NCI-H1092 (cell line): ENCODE measurements at regions not wholly inside any gene's neighbourhood (a gene's known extent, or its start where the extent isn't known, plus 50 kb on each side); places are given as distances from the start of the nearest gene placed in this dataset.
"Not testable (repeated sequence)": the region's sequence is repeated elsewhere in the genome, so short reads cannot be mapped to it uniquely, and the experiment has no call there.

Experiments used
- DNase-seq: peaks from one replicate; lab custom pipeline; 2025; lab: John Stamatoyannopoulos, UW

GRCh38 chr3:162640208-162640607, 1143.6 kb downstream of the OTOL1 start:
- not testable (repeated sequence) for DNase-seq

- DNase-seq = no peak
Observed at GRCh38 chr3:162641317-162641716, 1144.7 kb downstream of the OTOL1 start.

GRCh38 chr3:162641907-162642306, 1145.3 kb downstream of the OTOL1 start:
- DNase-seq = no peak

GRCh38 chr3:162643245-162643644, 1146.6 kb downstream of the OTOL1 start:
- no peak for DNase-seq

- no peak for DNase-seq
Observed at GRCh38 chr3:162647321-162647720, 1150.7 kb downstream of the OTOL1 start.

GRCh38 chr3:162658003-162658402, 1161.4 kb downstream of the OTOL1 start:
- DNase-seq = no peak

- no peak for DNase-seq
Observed at GRCh38 chr3:162665684-162666391, 1169.2 kb downstream of the OTOL1 start.

GRCh38 chr3:162666835-162667234, 1170.2 kb downstream of the OTOL1 start:
- DNase-seq = no peak

- DNase-seq = no peak
Observed at GRCh38 chr3:162670181-162670580, 1173.6 kb downstream of the OTOL1 start.

- no peak for DNase-seq
Observed at GRCh38 chr3:162677475-162677874, 1180.9 kb downstream of the OTOL1 start.

- DNase-seq = no peak
Observed at GRCh38 chr3:162678941-162679340, 1182.3 kb downstream of the OTOL1 start.

GRCh38 chr3:162684260-162684659, 1187.7 kb downstream of the OTOL1 start:
- DNase-seq = no peak

- DNase-seq = no peak
Observed at GRCh38 chr3:162699291-162699690, 1202.7 kb downstream of the OTOL1 start.

GRCh38 chr3:162701211-162701610, 1204.6 kb downstream of the OTOL1 start:
- no peak for DNase-seq

GRCh38 chr3:162702768-162703385, 1206.3 kb downstream of the OTOL1 start:
- DNase-seq = no peak

GRCh38 chr3:162704238-162704637, 1207.6 kb downstream of the OTOL1 start:
- DNase-seq = no peak

- no peak for DNase-seq
Observed at GRCh38 chr3:162704799-162705385, 1208.3 kb downstream of the OTOL1 start.

- DNase-seq = not testable (repeated sequence)
Observed at GRCh38 chr3:162708394-162708793, 1211.8 kb downstream of the OTOL1 start.

- DNase-seq = not testable (repeated sequence)
Observed at GRCh38 chr3:162708942-162709706, 1212.5 kb downstream of the OTOL1 start.

GRCh38 chr3:162710332-162711112, 1213.9 kb downstream of the OTOL1 start:
- no peak for DNase-seq

- not testable (repeated sequence) for DNase-seq
Observed at GRCh38 chr3:162717074-162717473, 1220.5 kb downstream of the OTOL1 start.

- no peak for DNase-seq
Observed at GRCh38 chr3:162718697-162719096, 1222.1 kb downstream of the OTOL1 start.
